GM18870 (cell line): ENCODE measurements at regions not wholly inside any gene's neighbourhood (a gene's known extent, or its start where the extent isn't known, plus 50 kb on each side); places are given as distances from the start of the nearest gene placed in this dataset.
"Not testable (repeated sequence)": the region's sequence is repeated elsewhere in the genome, so short reads cannot be mapped to it uniquely, and the experiment has no call there.

Source experiments
- ATAC-seq: cut with Tn5 transposase; IDR thresholded peaks from one replicate; pipeline ENCODE4 v1.9.1; 2021; ENCODE audit warnings: moderate library complexity; ENCODE audit not compliant: unreplicated experiment

DNA sequence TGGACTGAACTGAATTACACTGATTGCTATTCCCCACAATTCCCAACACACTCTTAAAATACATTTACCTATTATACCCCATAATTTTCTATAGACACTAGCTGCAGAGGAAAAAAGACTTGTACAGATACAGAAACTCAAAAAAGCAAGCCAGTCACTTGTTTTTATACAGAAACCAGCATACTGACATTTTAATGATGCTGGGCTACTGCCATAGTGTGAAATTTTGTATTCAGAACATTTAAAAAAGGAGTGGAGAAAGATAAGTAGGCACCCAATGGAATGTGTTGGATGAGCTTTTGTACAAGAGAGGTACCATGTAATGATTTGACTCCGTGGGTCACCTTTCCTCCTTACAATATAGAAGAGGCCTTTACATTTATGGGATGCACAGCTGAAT, 740.1 kb downstream of the PLCL1 start:
- no peak for ATAC-seq

DNA sequence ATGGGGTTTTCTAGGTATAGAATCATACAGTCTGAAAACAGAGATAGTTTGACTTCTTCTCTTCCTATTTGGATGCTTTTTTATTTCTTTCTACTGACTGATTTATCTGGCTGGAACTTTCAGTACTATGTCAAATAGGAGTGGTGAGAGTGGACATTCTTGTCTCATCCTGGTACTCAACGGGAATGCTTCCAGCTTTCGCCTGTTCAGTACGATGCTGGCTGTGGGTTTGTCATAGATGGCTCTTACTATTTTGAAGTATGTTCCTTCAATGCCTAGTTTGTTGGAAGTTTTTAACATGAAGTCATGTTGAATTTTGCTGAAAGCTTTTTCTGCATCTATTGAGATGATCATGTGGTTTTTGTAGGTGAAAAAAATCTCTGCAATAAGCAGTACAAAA, 730.4 kb downstream of the PLCL1 start:
- no peak for ATAC-seq

DNA sequence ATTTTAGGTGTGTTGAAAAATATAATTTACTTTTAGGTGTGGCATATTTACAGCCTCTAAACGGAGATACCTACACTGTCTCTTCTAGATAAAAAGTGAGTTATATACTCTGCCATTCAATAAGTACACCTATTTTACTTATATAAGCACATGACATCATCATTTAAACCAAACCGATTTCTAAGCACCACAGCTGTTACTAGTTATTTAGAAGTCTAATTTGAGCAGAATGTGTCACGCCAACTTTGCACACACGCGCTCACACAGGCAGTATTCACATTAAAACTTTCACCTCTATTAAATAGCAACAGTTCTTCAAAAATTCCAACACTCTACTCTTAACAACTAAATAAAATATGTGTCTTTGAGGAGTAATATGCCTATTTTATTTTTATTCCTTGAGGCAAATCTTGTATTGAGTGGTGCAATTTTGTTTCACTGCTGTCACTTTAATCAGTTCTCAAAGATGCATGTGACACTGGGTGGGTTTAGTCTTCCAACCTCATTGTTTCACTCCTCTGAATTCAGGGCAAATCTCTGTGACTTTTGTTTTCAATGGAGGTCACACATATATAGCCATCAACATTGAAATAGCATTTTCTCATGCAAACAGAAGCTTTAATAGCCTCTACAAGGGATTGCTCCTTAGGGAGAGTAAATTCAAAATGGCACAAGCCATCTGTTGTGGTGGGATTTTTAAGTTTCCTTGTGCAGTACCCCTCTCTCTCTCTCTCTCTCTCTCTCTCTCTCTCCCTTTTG, 721.0 kb downstream of the PLCL1 start:
- ATAC-seq, result no peak

DNA sequence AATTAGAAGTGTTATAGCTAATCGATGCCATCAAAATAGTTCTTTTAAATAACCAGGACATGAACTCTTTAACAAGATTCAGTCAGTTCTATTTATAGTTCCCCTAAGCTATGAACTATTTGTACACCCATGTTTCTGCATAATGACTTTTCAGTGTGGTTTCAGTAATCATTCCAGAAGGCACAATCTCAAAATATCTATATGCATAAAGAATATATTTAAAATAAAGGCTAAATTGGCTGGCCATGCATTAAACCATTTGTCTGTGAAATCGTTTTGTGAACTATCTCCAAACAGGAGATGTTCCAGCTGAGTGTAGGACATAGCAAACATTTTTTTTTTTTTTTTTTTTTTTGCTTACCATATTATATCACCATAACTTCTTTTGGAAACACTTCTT, 719.3 kb downstream of the PLCL1 start:
- ATAC-seq, result no peak

DNA sequence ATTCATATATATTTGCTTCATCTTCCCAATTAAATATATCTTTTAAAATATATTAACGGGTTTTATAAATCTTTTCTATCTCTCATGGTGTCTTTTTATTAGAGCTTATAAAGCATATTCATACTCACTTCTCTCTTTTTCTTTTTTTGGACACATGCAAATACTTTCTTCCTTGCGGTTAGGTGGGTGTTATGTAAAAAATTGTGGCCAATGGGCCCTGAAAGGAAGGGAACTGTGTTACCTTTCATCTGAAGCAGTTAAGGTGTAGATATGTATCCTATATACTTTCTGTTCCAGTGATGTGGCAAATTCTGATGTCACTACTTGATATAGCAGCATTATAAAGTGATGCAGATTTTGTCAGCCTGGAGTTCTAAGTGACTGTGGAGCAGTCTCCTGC, 714.5 kb downstream of the PLCL1 start:
- no peak for ATAC-seq

DNA sequence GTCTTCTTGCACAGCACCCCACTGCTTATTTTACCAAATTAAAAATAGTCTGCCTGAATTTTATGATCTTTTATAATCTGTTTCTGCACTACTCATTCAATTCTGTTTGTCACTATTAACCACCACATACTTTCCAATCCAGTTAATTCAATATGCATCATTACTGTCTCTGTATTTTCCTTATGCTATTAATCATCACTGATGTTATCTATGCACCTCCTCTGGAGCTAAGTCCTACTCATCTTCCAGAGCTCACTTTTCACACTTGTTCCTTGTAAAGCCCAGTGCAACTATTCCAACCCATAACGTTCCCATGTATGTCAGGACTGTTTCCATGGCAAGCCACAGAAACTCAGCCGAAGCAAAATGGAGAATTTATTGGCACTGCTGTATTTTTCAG, 713.6 kb downstream of the PLCL1 start:
- ATAC-seq, result no peak

DNA sequence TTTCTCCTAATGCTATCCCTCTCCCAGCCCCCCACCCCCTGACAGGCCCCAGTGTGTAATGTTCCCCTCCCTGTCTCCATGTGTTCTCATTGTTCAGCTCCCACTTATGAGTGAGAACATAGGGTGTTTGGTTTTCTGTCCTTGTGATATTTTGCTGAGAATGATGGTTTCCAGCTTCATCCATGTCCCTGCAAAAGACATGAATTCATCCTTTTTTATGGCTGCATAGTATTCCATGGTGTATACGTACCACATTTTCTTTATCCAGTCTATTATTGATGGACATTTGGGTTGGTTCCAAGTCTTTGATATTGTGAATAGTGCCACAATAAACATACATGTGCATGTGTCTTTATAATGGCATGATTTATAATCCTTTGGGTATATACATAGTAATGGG, 704.2 kb downstream of the PLCL1 start:
- ATAC-seq, result not testable (repeated sequence)

DNA sequence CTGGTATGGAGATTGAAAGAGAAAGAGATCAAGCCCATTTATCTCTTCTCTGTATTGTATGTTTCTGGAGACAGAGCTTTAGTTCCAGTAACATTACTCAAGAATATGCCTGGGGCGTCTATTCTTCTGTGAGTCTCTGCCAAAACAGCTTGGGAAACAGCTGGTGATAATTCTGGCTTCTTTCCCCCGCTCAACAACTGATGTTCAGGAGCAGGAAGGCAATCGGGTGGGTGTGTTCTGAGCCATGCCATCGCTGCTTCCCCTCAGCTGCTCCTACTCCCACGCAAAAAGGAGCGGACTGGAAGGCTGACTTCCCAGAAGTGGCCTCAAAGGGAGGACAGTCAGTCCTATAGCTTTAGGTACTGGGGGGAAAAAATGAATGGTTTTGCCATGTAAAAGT, 695.1 kb downstream of the PLCL1 start:
- no peak for ATAC-seq

DNA sequence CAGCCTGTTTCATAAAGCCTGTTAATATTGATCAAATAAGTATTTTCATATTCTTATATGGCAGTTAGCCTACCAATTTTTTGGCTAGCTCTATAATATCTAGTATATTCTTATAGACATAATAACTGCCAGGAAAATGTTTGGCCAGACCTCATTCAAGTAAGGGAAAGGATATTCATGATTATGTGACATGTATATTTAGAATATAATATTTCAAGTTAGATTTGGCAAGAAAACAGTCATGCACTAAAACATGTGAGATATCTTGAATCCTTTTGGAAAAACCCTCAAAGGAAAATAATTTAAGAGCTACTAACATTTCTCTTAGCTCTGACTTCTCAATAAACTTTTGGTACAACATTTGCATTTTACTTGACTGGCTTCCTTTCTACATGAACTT, 694.1 kb downstream of the PLCL1 start:
- ATAC-seq, result no peak

DNA sequence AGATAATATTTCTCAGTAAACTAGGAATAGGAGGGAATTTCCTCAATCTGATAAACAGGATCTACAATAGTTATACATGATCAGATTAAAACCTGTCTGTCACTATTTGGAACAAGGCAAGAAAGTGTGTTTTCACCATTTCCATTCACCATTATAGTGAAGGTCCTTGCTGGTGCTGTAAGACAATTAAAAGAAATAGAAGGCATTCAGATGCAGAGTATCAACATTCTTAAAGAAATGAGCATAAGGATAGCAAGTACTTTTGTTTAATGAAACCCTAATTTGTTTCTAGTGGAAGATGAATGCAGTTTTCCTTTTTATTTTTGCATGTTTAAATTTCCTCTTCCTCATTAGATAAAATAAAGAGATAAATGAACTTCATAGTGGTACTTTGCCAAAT, 693.7 kb downstream of the PLCL1 start:
- no peak for ATAC-seq

DNA sequence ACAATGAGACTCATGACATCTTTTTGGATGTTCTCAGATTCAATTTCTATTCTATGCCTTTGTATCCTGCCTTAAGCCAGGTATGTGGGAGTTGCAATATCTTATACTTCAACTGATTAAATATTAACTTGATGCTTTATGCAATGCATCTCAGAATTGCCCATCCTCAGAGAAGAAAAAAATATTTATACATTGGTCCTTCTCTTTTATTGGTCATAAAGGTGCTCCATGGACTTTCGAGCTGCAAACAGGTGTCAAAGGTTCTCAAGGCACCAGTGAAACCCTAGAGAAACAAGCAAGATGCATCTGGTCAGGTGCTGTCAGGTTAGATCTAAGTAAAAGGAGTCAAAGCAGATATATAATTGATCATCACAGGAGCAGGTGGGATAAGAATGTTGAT, 690.5 kb downstream of the PLCL1 start:
- no peak for ATAC-seq

DNA sequence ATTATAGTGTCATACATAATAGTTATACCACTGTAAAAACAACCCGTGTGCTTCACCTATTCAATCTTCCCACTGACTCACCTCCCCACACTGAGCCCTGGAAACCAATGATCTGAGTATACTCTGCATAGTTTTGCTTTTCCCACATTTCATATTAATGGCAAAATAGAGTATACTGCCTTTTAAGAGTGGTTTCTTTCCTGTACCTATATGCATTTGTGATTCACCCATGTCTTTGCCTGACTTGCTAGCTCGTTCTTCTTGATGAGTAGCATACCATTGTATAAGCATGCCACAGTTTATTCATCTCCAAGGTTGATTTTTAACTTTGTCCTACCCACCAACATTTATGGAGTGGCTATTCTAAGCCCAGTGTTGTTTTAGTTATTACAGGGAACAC, 686.4 kb downstream of the PLCL1 start:
- no peak for ATAC-seq

DNA sequence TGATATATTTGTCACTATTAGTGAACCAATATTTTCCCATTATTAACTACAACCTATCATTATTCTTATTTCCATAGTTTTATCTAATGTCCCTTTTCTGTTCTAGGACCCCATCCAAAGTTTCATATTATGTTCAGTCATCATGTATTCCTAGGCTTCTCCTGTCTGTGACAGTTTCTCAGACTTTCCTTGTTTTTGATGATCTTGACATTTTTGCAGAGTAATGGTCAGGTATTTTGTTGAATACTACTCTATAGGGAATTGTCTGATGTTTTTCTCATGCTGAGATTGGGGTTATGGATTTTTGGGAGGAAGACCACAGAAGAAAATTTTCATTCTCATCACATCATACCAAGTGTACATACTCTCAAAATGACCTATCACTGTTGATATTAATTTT, 684.6 kb downstream of the PLCL1 start:
- no peak for ATAC-seq

DNA sequence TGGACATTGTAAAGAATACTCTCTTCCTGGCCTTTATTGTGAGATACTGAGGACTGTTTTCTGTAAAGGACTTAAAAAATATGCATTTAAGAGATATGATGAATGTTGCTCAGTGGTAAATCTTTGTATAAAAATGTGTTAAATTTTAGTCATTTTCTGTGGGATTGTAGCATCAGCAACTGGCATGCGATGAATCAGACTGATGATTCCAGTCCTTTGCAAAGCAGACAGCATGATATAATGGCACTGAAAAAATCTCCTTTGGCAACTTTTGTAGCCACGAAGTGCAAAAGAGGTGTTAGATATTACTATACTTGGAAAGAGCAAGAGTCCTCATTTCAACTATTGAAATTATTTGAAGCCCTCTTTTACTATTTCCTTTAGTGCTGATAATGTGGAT, 678.7 kb downstream of the PLCL1 start:
- no peak for ATAC-seq

DNA sequence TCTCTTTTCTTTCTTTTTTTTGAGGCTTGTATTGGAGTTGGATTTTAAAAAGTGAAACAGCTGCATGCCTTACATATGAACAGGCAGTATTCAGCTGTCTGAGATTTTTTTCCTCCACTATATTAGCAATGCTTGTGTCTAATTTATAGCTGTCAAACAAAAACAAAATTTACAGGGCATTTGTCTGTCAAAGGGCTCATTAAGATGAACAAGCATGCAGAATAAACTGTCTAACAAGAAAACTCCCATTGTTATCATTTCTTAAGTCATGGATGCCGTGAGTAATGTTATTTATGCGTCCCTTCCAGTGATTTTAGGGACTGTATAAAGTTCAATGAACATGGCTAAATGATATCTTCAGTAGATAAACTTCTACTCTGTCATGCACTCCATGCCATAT, 674.7 kb downstream of the PLCL1 start:
- no peak for ATAC-seq

DNA sequence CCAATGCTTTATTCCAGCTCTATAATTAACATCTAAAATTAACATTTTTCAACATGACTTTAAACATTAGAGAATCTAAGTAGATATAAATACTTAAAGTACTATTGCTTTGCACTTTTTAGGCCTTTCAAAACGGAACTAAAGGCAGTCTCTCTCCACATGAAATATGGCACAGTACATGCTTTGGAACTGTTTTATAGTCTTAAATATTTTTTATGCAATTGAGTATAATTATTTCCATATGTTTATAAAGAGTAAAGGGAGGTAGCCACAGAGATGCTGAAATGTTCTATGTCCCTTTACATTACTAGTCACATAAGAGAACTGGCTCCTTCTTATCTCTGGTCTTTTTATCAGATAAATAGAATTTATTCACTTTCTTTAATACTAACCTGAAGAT, 674.0 kb downstream of the PLCL1 start:
- no peak for ATAC-seq

DNA sequence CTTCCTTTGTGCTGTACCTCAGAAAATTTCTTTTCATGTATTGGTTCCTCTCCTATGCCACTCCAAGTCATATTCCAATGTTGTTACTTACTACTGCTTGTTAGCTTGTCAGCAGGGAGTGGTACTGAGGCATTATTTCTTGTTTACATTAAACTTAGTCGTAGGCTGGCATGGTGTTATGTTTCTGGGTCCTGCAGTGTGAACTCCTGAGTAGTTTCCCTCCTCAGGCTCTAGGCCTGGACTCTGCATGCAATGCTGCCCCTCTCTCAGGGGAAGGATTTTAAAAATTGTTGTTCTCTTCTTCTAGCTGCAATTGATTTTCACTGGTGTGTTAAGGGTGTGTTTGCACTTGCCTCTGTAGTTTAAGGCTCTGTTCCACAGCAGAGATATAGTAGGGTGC, 671.6 kb downstream of the PLCL1 start:
- ATAC-seq, result no peak

DNA sequence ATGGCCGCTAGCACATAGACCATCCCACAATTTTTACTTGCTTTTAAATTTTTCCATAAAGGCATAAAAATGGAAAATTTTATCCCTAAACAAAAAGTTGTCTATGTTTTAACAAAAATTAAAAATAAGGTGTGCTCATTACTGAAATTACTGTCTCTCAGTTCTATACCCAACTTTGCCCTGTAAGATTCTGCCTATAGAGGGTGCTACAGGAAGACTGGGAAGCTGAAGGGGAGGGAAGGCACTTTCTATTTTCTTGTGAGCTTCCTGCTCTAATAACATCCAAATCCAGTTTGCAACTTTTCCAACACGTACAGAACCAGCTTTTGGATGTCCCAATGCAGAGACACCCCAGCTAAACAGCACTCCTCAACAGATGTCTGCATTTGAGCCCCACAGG, 666.9 kb downstream of the PLCL1 start:
- ATAC-seq, result no peak

DNA sequence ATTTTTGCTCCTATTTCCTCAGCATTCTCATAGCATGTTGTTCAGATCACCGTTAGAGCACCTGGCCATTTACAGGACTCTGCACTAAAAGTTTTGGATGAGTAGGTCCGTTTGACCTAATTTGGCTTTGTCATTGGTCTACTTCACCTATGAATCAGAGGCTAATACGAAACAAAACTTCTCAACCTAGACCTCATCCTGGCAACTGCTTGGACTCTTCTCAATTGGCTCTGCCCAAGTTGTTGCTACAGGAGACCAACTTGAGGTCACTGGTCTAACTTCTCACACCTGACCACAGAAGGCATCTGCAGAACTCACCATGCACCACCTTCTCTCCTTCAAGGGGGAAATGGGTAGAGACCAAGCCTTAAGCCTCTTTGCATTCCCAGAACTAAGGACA, 663.7 kb downstream of the PLCL1 start:
- no peak for ATAC-seq

DNA sequence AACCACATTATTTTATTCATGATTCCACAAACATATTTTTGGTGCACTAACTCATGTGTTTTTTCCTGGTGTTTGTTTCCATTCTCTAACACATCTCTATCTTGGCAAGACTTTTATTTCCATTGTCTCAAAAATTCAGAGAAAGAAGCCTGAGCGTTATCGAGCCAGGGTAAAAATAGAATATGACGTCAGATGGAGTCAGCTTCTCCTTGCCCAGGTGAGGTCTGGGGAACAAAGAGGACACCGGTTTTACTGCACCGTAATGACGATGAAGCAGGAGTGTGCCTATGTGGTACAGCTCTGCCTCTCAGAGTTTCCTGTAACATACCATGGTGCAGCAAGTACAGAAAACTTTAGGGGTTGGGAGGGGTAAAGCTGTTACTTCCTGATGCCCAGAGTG, 661.6 kb downstream of the PLCL1 start:
- no peak for ATAC-seq

DNA sequence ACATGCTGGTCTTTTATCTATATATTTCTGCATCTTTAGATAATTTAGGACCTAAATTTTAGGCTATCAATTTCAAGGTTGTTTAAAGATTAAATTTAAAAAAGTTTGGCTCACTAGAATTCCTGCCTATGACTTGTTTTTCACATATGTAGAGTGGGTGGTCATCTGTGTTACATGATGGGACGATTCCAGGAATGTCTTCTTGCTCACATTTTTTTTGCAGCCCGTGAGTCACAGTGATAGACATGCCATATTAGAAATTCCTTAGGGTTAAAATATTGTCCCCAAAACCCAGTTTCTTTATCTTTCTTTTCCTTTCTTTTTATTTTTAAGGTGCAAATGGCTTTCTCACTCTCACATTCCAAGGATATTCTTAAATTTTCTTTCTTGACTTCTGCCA, 652.0 kb downstream of the PLCL1 start:
- ATAC-seq, result no peak

DNA sequence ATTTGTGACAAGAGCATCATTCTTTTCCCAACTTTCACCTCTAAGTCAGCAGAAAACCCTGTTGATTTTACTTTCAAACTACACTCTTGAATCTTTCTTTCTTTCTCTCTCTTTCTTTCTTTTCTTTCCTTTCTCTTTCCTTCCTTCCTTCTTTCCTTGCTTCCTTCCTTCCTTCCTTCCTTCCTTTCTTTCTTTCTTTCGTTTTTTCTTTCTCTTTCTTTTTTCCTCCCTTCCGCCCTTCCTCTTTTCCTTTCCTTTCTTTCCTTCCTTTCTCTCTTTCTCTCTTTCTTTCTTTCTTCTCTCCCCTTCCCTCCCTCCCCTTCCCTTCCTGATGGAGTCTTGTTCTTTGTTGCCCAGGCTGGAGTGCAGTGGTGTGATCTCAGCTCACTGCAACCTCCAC, 649.5 kb downstream of the PLCL1 start:
- no peak for ATAC-seq

DNA sequence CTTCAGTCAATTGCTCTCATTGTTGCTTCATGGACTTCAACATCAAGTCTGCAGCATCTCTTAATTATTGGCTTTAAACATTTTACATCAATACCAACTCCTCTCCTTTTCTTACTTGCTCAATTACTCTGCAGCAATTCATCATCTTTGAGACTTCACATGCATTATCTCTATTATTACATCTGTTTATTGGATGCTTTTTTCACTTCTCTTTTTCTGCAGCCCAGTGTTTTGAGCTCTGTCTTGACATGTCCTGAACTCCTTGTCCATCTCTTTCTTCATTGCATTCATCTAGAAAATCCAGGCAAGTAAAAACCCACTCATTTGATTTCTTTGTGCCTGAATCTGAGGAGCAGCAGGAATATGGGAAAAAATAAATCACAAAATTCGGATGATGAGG, 647.9 kb downstream of the PLCL1 start:
- no peak for ATAC-seq
